GM12874 (cell line): ENCODE measurements at regions not wholly inside any gene's neighbourhood (a gene's known extent, or its start where the extent isn't known, plus 50 kb on each side); places are given as distances from the start of the nearest gene placed in this dataset.
A peak's percentile ranks its signal among the peaks of the same experiment; 100 is the strongest.

Experiments
- CTCF ChIP-seq: IDR thresholded peaks from 2 replicates; pipeline ENCODE4 v1.5.1; 2011; ENCODE audit warnings: low read depth, mild to moderate bottlenecking, control low read depth, low read length, moderate library complexity; ENCODE audit not compliant: insufficient read depth

DNA sequence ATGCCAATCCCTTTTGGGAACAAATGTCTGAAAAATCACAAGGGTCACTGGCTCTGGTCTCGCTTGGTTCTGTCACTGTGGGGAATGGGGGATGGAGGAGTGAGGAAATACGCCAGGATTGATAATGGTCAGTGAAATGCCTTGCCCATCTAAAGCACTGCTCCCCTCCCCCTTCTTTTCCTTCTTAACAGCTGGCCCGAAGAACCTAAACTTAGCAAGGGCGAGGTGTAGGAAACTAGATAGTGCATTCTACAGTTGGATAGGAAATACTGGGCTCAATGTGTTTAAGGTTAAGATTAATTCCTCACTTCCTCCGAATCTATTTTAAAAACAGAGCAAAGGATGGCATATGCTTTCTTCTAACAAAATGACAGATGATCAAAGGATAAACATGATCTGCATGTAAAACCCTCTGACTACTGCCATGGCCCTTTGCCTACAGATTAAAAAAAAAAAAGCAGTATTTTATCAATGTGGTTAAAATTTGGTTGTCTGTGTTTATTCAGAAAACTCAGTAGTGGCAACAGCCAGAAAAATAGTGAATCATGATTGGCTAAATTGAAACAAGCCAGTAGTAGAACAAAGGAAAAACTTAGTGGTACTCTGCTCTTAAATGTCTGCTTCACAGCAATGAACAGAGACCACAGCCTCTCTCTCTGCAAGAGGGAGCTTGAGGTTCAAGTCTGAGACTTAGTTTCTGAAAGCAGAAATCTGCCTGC is 86.1 kb upstream of the VAV3 start:
- no peak for TF ChIP-seq CTCF

DNA sequence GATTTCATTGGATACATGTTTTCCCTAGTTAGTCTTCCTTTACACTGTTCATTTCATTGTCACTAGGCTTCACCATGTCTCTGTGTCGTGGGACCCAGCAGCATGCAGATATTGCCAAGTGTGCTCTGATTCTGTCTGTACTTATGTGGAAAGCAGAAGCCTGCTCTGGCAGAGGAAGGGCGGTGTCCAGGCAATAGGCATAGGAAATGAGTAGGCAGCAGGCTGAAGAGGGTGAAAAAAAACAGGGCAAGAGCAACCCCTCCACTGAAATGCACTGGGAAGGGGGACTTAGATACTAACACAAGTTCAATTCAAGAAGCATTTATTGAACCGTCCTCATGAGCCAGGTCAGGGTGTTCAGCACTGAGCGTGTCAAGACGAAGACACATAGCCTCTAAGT is 85.2 kb upstream of the VAV3 start:
- no peak for TF ChIP-seq CTCF

GRCh38 chr1:108049178-108049819 is 84.3 kb upstream of the VAV3 start:
- peak; percentile 41; the same call in 1 of the 2 replicates for TF ChIP-seq CTCF

DNA sequence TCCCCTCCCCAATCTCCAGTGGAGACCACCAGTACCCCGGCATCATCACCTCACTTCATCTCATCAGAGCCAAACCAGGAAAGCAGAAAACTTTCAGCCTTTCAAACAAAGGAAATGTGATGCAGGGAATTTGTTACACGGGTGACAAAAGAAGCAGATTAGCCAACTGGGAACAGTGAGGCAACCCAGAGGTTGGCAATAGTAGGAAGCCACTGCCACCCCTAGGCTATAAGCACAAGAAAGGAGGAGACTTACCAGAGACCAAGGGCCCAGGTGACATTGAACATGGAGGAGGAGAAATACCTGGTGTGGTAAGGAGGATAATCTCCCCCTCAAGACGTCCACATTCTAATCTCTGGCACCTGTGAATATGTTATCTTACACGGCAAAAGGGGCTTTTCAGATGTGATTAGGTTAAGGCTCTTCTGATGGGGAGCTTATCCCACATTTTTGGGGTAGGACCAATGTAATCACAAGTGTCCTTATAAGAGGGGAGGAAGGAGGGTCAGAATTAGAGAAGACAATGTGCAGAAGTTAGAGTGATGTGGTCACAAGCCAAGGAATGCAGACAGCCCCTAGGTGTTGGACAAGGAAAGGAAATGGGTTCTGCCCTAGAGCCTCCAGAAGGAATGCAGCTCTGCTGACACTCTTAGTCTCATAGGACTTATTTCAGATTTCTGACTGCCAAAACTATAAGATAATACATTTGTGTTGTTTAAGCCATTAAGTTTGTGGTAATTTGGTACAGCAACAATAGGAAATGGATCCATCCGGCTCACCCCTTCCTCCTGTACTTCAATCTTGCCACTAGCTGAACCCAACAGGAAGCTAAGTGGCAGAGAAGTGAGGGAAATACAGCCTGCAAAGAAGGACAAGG is 83.6 kb upstream of the VAV3 start:
- TF ChIP-seq CTCF, result no peak

GRCh38 chr1:108047085-108047484 is 82.1 kb upstream of the VAV3 start:
- no peak for TF ChIP-seq CTCF

- TF ChIP-seq CTCF, result no peak
Observed at GRCh38 chr1:108046026-108046425, 81.0 kb upstream of the VAV3 start.

GRCh38 chr1:108045460-108045859 is 80.5 kb upstream of the VAV3 start:
- TF ChIP-seq CTCF, result no peak
